H1 (cell line): ENCODE measurements at regions not wholly inside any gene's neighbourhood (a gene's known extent, or its start where the extent isn't known, plus 50 kb on each side); places are given as distances from the start of the nearest gene placed in this dataset.

Experiments
- CTCF ChIA-PET: fragments of 300-600 bp; sonication (Branson Sonifier 250); formaldehyde crosslinking; loops from one replicate; lab custom pipeline; 2021; ENCODE audit not compliant: partially characterized antibody; lab: Charles Lee
- POLR2A ChIA-PET: fragments of 300-600 bp; sonication (Branson Sonifier 250); formaldehyde crosslinking; loops from one replicate; lab custom pipeline; 2021; ENCODE audit warnings: inconsistent platforms; ENCODE audit not compliant: partially characterized antibody; lab: Charles Lee
- DNase-seq, 2 experiments: peaks; one replicate each; pipeline versions ENCODE4 v3.0.0 to v3.0.0-alpha.2; 2010 to 2022; ENCODE audit warnings: low spot score in 2 of 2, low read depth in 1 of 2, mixed read lengths in 1 of 2
- FAIRE-seq: peaks from 2 replicates; lab custom pipeline; 2011; peaks lifted over from hg19 to GRCh38; lab: Jason Lieb, UNC
- H2AFZ ChIP-seq: 2 replicates; pipeline ENCODE4 v1.8.1; 2012; ENCODE audit warnings: low read length, inconsistent platforms
- H2AK5ac ChIP-seq: 2 replicates; pipeline ENCODE4 v1.6.1; 2013; ENCODE audit warnings: low read depth, low read length
- H2BK120ac ChIP-seq: replicated peaks from 2 replicates; pipeline ENCODE3; 2013; ENCODE audit warnings: low read depth, low read length, inconsistent platforms
- H2BK12ac ChIP-seq: 2 replicates; pipeline ENCODE4 v1.6.1; 2013; ENCODE audit warnings: low read depth, low read length
- H2BK15ac ChIP-seq: 2 replicates; pipeline ENCODE4 v1.6.1; 2013; ENCODE audit warnings: low read length
- H2BK20ac ChIP-seq: 2 replicates; pipeline ENCODE4 v1.6.1; 2013; ENCODE audit warnings: low read length
- H2BK5ac ChIP-seq: 2 replicates; pipeline ENCODE4 v1.6.1; 2013; ENCODE audit warnings: low read depth, low read length
- H3K14ac ChIP-seq: 2 replicates; pipeline ENCODE4 v1.6.1; 2013; ENCODE audit warnings: inconsistent platforms; ENCODE audit not compliant: insufficient read length
- H3K18ac ChIP-seq: 2 replicates; pipeline ENCODE4 v1.6.1; 2013; ENCODE audit warnings: low read length; ENCODE audit errors: extremely low read depth
- H3K23ac ChIP-seq: 2 replicates; pipeline ENCODE4 v1.6.1; 2013; ENCODE audit warnings: inconsistent platforms; ENCODE audit not compliant: insufficient read length
- H3K23me2 ChIP-seq: 2 replicates; pipeline ENCODE4 v1.6.1; 2013; ENCODE audit warnings: low read depth, low read length
- H3K27ac ChIP-seq: 2 replicates; pipeline ENCODE4 v1.6.1; 2011; ENCODE audit warnings: low read depth, low read length, inconsistent platforms
- H3K27me3 ChIP-seq, 4 experiments: replicated peaks in 1 of 4; 1 replicate in 1 of 4; 2 replicates in 3 of 4; pipeline versions ENCODE4 v1.6.1 to v1.8.1; 2011 to 2013; ENCODE audit warnings: low read length in 3 of 4, mild to moderate bottlenecking in 3 of 4, inconsistent platforms in 2 of 4, mixed read lengths in 2 of 4, moderate library complexity in 1 of 4; ENCODE audit not compliant: control insufficient read depth in 3 of 4, insufficient read depth in 3 of 4; ENCODE audit errors: extremely low read depth in 1 of 4
- H3K36me3 ChIP-seq, 4 experiments: 2 replicates each; pipeline versions ENCODE4 v1.6.1 to v1.8.1; 2011 to 2013; ENCODE audit warnings: mild to moderate bottlenecking in 4 of 4, low read length in 3 of 4, moderate library complexity in 2 of 4, control low read depth in 1 of 4, inconsistent platforms in 1 of 4; ENCODE audit not compliant: insufficient read depth in 4 of 4, control insufficient read depth in 2 of 4
- H3K4ac ChIP-seq: replicated peaks from 2 replicates; pipeline ENCODE3; 2013; ENCODE audit warnings: low read length, low read depth, mixed read lengths, inconsistent platforms; ENCODE audit not compliant: insufficient read length
- H3K4me1 ChIP-seq, 4 experiments: replicated peaks in 1 of 4; 1 replicate in 1 of 4; 2 replicates in 3 of 4; pipeline versions ENCODE4 v1.6.1 to v1.8.1; 2011 to 2013; ENCODE audit warnings: low read length in 3 of 4, inconsistent platforms in 2 of 4, mixed read lengths in 1 of 4; ENCODE audit not compliant: insufficient read depth in 4 of 4, control insufficient read depth in 3 of 4
- H3K4me2 ChIP-seq, 2 experiments: 2 replicates each; pipeline versions ENCODE4 v1.6.1 to v1.8.1; 2011 to 2013; ENCODE audit warnings: low read depth in 2 of 2, low read length in 2 of 2, control low read depth in 1 of 2, inconsistent platforms in 1 of 2, mild to moderate bottlenecking in 1 of 2; ENCODE audit not compliant: insufficient read depth in 1 of 2
- H3K4me3 ChIP-seq, 4 experiments: fragments of 200-600, 300-600 bp in 1 of 4; sonication (generic), shearing (Covaris generic), sonication (Bioruptor Twin) in 1 of 4; 2 replicates each; pipeline versions ENCODE4 v1.5.1 to v1.8.1; 2011 to 2016; ENCODE audit warnings: low read length in 4 of 4, low read depth in 3 of 4, control low read depth in 2 of 4, inconsistent platforms in 2 of 4, mild to moderate bottlenecking in 2 of 4, mixed read lengths in 1 of 4, moderate library complexity in 1 of 4; ENCODE audit not compliant: insufficient read depth in 2 of 4; ENCODE audit errors: extremely low read depth in 1 of 4
- H3K56ac ChIP-seq: replicated peaks from 2 replicates; pipeline ENCODE3; 2013; ENCODE audit warnings: low read depth, mild to moderate bottlenecking, mixed read lengths, low read length, inconsistent platforms; ENCODE audit not compliant: insufficient read length
- H3K79me1 ChIP-seq: 2 replicates; pipeline ENCODE4 v1.6.1; 2013; ENCODE audit warnings: low read depth, low read length, control low read depth
- H3K79me2 ChIP-seq, 2 experiments: 2 replicates each; pipeline versions ENCODE4 v1.6.1 to v1.8.1; 2012 to 2013; ENCODE audit warnings: low read length in 2 of 2, mild to moderate bottlenecking in 2 of 2, inconsistent platforms in 1 of 2; ENCODE audit not compliant: insufficient read depth in 2 of 2, control insufficient read depth in 1 of 2
- H3K9ac ChIP-seq, 4 experiments: replicated peaks in 1 of 4; 1 replicate in 1 of 4; 2 replicates in 3 of 4; pipeline versions ENCODE4 v1.6.1 to v1.8.1; 2011 to 2013; ENCODE audit warnings: low read depth in 3 of 4, low read length in 3 of 4, control low read depth in 2 of 4, mild to moderate bottlenecking in 2 of 4, moderate library complexity in 2 of 4, inconsistent platforms in 1 of 4; ENCODE audit errors: extremely low read depth in 1 of 4
- H3K9me3 ChIP-seq, 2 experiments: 2 replicates each; pipeline versions ENCODE4 v1.6.1 to v1.8.1; 2012 to 2013; ENCODE audit warnings: mild to moderate bottlenecking in 2 of 2, moderate library complexity in 2 of 2, control low read depth in 1 of 2, inconsistent platforms in 1 of 2, low read depth in 1 of 2, low read length in 1 of 2, mixed read lengths in 1 of 2; ENCODE audit not compliant: insufficient read depth in 2 of 2
- H4K20me1 ChIP-seq, 2 experiments: replicated peaks in 1 of 2; 2 replicates each; pipeline versions ENCODE3 to v1.8.1; 2011 to 2013; ENCODE audit warnings: inconsistent platforms in 2 of 2, low read length in 2 of 2, mild to moderate bottlenecking in 1 of 2; ENCODE audit not compliant: insufficient read depth in 2 of 2, control insufficient read depth in 1 of 2
- H4K5ac ChIP-seq: 2 replicates; pipeline ENCODE4 v1.6.1; 2013; ENCODE audit warnings: low read length, low read depth, mixed read lengths, inconsistent platforms; ENCODE audit not compliant: insufficient read length
- H4K8ac ChIP-seq: 2 replicates; pipeline ENCODE4 v1.8.0; 2013; ENCODE audit warnings: mild to moderate bottlenecking, moderate library complexity, low read length, inconsistent platforms; ENCODE audit not compliant: insufficient read depth; ENCODE audit errors: extremely low read depth
- H4K91ac ChIP-seq: replicated peaks from 2 replicates; pipeline ENCODE3; 2013; ENCODE audit warnings: low read length, mixed read lengths, inconsistent platforms; ENCODE audit not compliant: insufficient read length
- KDM1A ChIP-seq: fragments of 200-600, 300-600 bp; sonication (generic); IDR thresholded peaks from 2 replicates; pipeline ENCODE4 v1.7.1; 2016; ENCODE audit warnings: mild to moderate bottlenecking, low read length, borderline replicate concordance
- KDM5A ChIP-seq: fragments of 200-600 bp; IDR thresholded peaks from 2 replicates; pipeline ENCODE4 v1.7.1; 2012; ENCODE audit warnings: mild to moderate bottlenecking, low read length, inconsistent platforms, mixed read lengths
- SP2 ChIP-seq: IDR thresholded peaks from 2 replicates; pipeline ENCODE4 v1.6.1; 2012; ENCODE audit warnings: mild to moderate bottlenecking, low read length, inconsistent platforms
- TEAD4 ChIP-seq: IDR thresholded peaks from 2 replicates; pipeline ENCODE4 v1.6.1; 2012; ENCODE audit warnings: low read depth, low read length, inconsistent platforms, mixed read lengths
- WGBS, 2 experiments: shearing (Covaris generic) in 1 of 2; methylation state at CpG; one replicate each; pipeline versions ENCODE4 v1.1.6 to v1.1.7; 2013 to 2015; ENCODE audit warnings: low lambda C conversion rate in 2 of 2, mixed read lengths in 2 of 2, inconsistent platforms in 1 of 2, low coverage in 1 of 2, missing lambda C conversion rate in 1 of 2; ENCODE audit not compliant: insufficient replicate concordance in 2 of 2, insufficient coverage in 1 of 2, insufficient read length in 1 of 2; ENCODE audit errors: extremely low coverage in 1 of 2, missing lambda C conversion rate in 1 of 2; 5-methylcytosine and 5-hydroxymethylcytosine counted together

GRCh38 chr6:137968901-137969300 lies 101.8 kb downstream of the TNFAIP3 start:
- no peak overlapping the region for H3K23ac ChIP-seq
- H3K79me1 ChIP-seq = no peaks in the 10 kb centered on the region
- no peak overlapping the region for H2BK12ac ChIP-seq
- no peak overlapping the region for H2BK120ac ChIP-seq
- no peak overlapping the region for H3K9ac ChIP-seq
- H4K8ac ChIP-seq = no peak overlapping the region
- H2AFZ ChIP-seq = no peak overlapping the region
- no peak overlapping the region for H3K18ac ChIP-seq
- no peak overlapping the region for H4K91ac ChIP-seq
- no peak for TF ChIP-seq SP2
- TF ChIP-seq TEAD4 = no peak
- no peak for TF ChIP-seq KDM5A
- TF ChIP-seq KDM1A = no peak
- no peak overlapping the region for H2AK5ac ChIP-seq
- H2BK15ac ChIP-seq = no peak overlapping the region
- FAIRE-seq (no peak), DNase-seq (no peak)
- ChIA-PET CTCF (interaction anchor here (2.2 kb wide), 1 partner anchor 24 kb away, joined by 10 read pairs; no protein-coding TSS in a partner anchor), POLR2A (no interaction called here)
- no peaks in the 10 kb centered on the region for H4K20me1 ChIP-seq
- H3K14ac ChIP-seq = no peak overlapping the region
- H4K5ac ChIP-seq = no peak overlapping the region
- no peaks in the 10 kb centered on the region; the same call in 1 of the 2 replicates for H3K23me2 ChIP-seq
- no peak overlapping the region for H3K56ac ChIP-seq
- 83% methylated on average over 1 of the region's 1 CpG; no CpG with 5 or more reads in 1 of the 2 experiments for WGBS, 2 experiments
- H3K27ac ChIP-seq = no peak overlapping the region
- H3K9me3 ChIP-seq = no peaks in the 10 kb centered on the region
- H3K4me2 ChIP-seq = no peak overlapping the region
- no peak overlapping the region for H3K4me3 ChIP-seq
- no peak overlapping the region for H3K4ac ChIP-seq
- H3K36me3 ChIP-seq = no peaks in the 10 kb centered on the region
- H2BK5ac ChIP-seq = no peak overlapping the region
- H2BK20ac ChIP-seq = no peak overlapping the region
- H3K27me3 ChIP-seq = no peaks in the 10 kb centered on the region; a peak in 1 of 7 replicates
- no peaks in the 10 kb centered on the region for H3K79me2 ChIP-seq
- no peaks in the 10 kb centered on the region for H3K4me1 ChIP-seq
